ENCODE measurements at regions not wholly inside any gene's neighbourhood (a gene's known extent, or its start where the extent isn't known, plus 50 kb on each side); places are given as distances from the start of the nearest gene placed in this dataset.

DNA sequence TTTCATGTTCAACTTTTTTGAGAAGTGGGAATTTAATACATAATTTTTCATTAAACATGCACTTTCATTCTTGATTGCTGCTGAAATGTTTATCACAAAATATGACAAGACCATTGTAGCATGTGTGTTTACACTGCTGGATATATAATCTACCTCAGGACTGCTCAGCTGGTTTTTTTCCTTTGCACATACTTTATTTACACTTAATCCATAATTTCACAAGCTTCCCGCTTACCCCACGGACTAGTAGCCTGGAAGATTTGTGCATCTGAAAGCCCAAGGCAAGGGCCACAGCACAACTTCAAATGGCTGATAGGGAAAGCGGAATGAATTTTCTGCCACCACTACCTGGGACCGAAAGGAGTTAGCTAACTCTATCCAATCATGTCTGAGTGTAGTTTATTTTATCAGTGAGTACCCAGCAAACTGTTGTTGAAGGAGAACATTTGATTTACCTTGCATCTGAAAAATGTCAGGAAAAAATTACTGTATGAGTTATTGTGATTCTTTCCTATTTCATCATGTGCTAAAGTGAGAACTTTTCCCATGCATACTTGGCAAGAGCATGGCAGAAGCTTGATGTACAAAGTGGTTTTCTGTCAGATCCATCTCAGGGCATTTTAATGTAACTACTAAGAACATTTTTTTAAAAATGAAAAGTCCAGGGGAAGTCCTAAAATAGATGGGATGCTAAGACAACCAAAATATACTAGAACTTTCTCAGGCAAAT, 558.2 kb upstream of the USP24 start:
- no peak overlapping the region for H3K14ac ChIP-seq (ENCODE audit: insufficient read length)
- H3K9ac ChIP-seq (replicated peaks in 1 of 4; ENCODE audit: extremely low read depth in 1 of 4, low read depth in 3 of 4, low read length in 3 of 4): no peak overlapping the region
- H2BK15ac ChIP-seq (ENCODE audit: low read length): no peak overlapping the region
- H3K4ac ChIP-seq (replicated peaks; ENCODE audit: insufficient read length, low read depth, low read length): no peak overlapping the region
- H4K8ac ChIP-seq (ENCODE audit: extremely low read depth, insufficient read depth, low read length): no peak overlapping the region
- no peaks in the 10 kb centered on the region for H3K36me3 ChIP-seq (ENCODE audit: control insufficient read depth in 2 of 4, insufficient read depth in 4 of 4, low read length in 3 of 4)
- H3K4me2 ChIP-seq (ENCODE audit: insufficient read depth in 1 of 2, low read depth in 2 of 2, low read length in 2 of 2): no peak overlapping the region
- WGBS, 2 experiments (ENCODE audit: extremely low coverage in 1 of 2, insufficient coverage in 1 of 2, insufficient read length in 1 of 2, insufficient replicate concordance in 2 of 2, low coverage in 1 of 2, low lambda C conversion rate in 2 of 2, missing lambda C conversion rate in 1 of 2): 91% methylated on average over 4 of the region's 4 CpGs; no CpG with 5 or more reads in 1 of the 2 experiments
- no peak overlapping the region for H2BK5ac ChIP-seq (ENCODE audit: low read depth, low read length)
- no peak overlapping the region for H4K5ac ChIP-seq (ENCODE audit: insufficient read length, low read depth, low read length)
- no peaks in the 10 kb centered on the region for H4K20me1 ChIP-seq (replicated peaks in 1 of 2; ENCODE audit: control insufficient read depth in 1 of 2, insufficient read depth in 2 of 2, low read length in 2 of 2)
- no peak overlapping the region for H3K4me3 ChIP-seq (ENCODE audit: extremely low read depth in 1 of 4, insufficient read depth in 2 of 4, low read depth in 3 of 4, low read length in 4 of 4)
- ChIA-PET CTCF (ENCODE audit: partially characterized antibody) (no interaction called here), POLR2A (ENCODE audit: partially characterized antibody) (no interaction called here)
- H2BK12ac ChIP-seq (ENCODE audit: low read depth, low read length): no peak overlapping the region
- no peak overlapping the region for H2AFZ ChIP-seq (ENCODE audit: low read length)
- H2BK20ac ChIP-seq (ENCODE audit: low read length): no peak overlapping the region
- no peaks in the 10 kb centered on the region for H3K4me1 ChIP-seq (replicated peaks in 1 of 4; ENCODE audit: control insufficient read depth in 3 of 4, insufficient read depth in 4 of 4, low read length in 3 of 4)
- H4K91ac ChIP-seq (replicated peaks; ENCODE audit: insufficient read length, low read length): no peak overlapping the region
- no peaks in the 10 kb centered on the region for H3K27me3 ChIP-seq (replicated peaks in 1 of 4; ENCODE audit: control insufficient read depth in 3 of 4, extremely low read depth in 1 of 4, insufficient read depth in 3 of 4, low read length in 3 of 4)
- H3K9me3 ChIP-seq (ENCODE audit: insufficient read depth in 2 of 2, low read depth in 1 of 2, low read length in 1 of 2): no peaks in the 10 kb centered on the region
- no peak overlapping the region for H3K56ac ChIP-seq (replicated peaks; ENCODE audit: insufficient read length, low read depth, low read length)
- no peak overlapping the region for H3K23ac ChIP-seq (ENCODE audit: insufficient read length)
- no peak overlapping the region for H3K18ac ChIP-seq (ENCODE audit: extremely low read depth, low read length)
- H3K79me2 ChIP-seq (ENCODE audit: control insufficient read depth in 1 of 2, insufficient read depth in 2 of 2, low read length in 2 of 2): no peaks in the 10 kb centered on the region
- no peak overlapping the region for H2BK120ac ChIP-seq (replicated peaks; ENCODE audit: low read depth, low read length)
- no peaks in the 10 kb centered on the region for H3K79me1 ChIP-seq (ENCODE audit: low read depth, low read length)
- DNase-seq (ENCODE audit: low read depth in 1 of 2, low spot score in 2 of 2) (no peak), FAIRE-seq (no peak)
- no peak overlapping the region for H3K27ac ChIP-seq (ENCODE audit: low read depth, low read length)
- no peaks in the 10 kb centered on the region for H3K23me2 ChIP-seq (ENCODE audit: low read depth, low read length)
- no peak overlapping the region for H2AK5ac ChIP-seq (ENCODE audit: low read depth, low read length)
- TF ChIP-seq, protein P1, sequence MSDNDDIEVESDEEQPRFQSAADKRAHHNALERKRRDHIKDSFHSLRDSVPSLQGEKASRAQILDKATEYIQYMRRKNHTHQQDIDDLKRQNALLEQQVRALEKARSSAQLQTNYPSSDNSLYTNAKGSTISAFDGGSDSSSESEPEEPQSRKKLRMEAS (IDR thresholded peaks at IDR 0.05): no peak
- TF ChIP-seq TEAD4 (IDR thresholded peaks at IDR 0.05; ENCODE audit: low read depth, low read length) (no peak), KDM4A (IDR thresholded peaks at IDR 0.05; ENCODE audit: low read depth, low read length, severe bottlenecking) (no peak), EZH2 (IDR thresholded peaks at IDR 0.05; ENCODE audit: low read depth, low read length, severe bottlenecking) (no peak)
